ENCODE measurements at regions not wholly inside any gene's neighbourhood (a gene's known extent, or its start where the extent isn't known, plus 50 kb on each side); places are given as distances from the start of the nearest gene placed in this dataset.
A peak's percentile ranks its signal among the peaks of the same experiment; 100 is the strongest.

DNA sequence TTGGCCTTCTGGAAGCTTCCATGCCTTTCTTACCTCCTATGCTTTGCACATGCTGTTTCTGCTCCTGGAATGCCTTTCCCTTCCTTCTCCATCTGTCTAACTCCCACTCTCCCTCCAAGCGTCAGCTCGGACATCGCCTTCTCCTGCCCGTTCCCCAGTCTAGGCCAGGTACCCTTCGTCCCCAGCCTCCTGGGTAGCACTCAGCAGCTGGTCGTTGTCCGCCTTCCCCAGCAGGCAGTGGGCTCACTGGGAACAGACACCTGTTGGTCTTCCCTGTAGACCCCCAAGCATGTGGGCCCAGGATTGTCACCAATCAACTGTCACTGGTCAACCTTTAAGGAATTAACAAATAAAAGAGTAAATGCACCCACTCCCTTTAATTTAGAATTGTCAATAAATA is 202.2 kb downstream of the RGS3 start:
- POLR2A ChIA-PET (ENCODE audit: unreplicated experiment) = no interaction called here
- DNase-seq = no peak

More for the DNA sequence above, 202.2 kb downstream of the RGS3 start:
- H2AK9ac ChIP-seq (replicated peaks; ENCODE audit: low read depth, low read length, poor library complexity) = no peak overlapping the region
- no peak overlapping the region for H3K56ac ChIP-seq (ENCODE audit: extremely low read depth, insufficient read depth, low read length)
- H2AFZ ChIP-seq (replicated peaks; ENCODE audit: low read length, poor library complexity) = no peak overlapping the region
- CTCF ChIA-PET = no interaction called here
- no peak overlapping the region for H2BK20ac ChIP-seq (ENCODE audit: low read depth, low read length)
- no peaks in the 10 kb centered on the region for H3K36me3 ChIP-seq (ENCODE audit: control insufficient read depth, insufficient read depth, low read length)
- no peak overlapping the region for H4K5ac ChIP-seq (ENCODE audit: low read depth, low read length)
- in situ Hi-C loops (cut with MboI; ENCODE audit: low sequenced_read_pairs) = loop anchor here (10.0 kb wide), 1 partner anchor 241 kb away; no protein-coding TSS in a partner anchor
- no peaks in the 10 kb centered on the region; the same call in 1 of the 2 replicates for H3K9me1 ChIP-seq (ENCODE audit: insufficient read depth, low read length)
- no peak for ATAC-seq (ENCODE audit: low read depth)
- peaks cover 2% of the 10 kb centered on the region; the same call in 1 of the 2 replicates for H3K9me3 ChIP-seq (ENCODE audit: control insufficient read depth, insufficient read depth, low read length)
- no peak overlapping the region for H3K18ac ChIP-seq (ENCODE audit: low read depth, low read length)
- intact Hi-C loops (cut with micrococcal nuclease) = no loop called here
- dilution Hi-C loops (cut with HindIII; ENCODE audit: low sequenced_read_pairs, unreplicated experiment) = no loop called here
- no TSS peak for BruUV-seq (replicated peaks)
- no peak overlapping the region for H4K8ac ChIP-seq (ENCODE audit: low read depth in 2 of 2, low read length in 2 of 2)
- no peak overlapping the region for H2BK120ac ChIP-seq (ENCODE audit: low read depth, low read length)
- H2BK15ac ChIP-seq (ENCODE audit: low read depth, low read length) = no peak overlapping the region
- no peak overlapping the region for H2BK5ac ChIP-seq (ENCODE audit: low read depth, low read length, poor library complexity, severe bottlenecking)
- H2AK5ac ChIP-seq (ENCODE audit: low read depth, low read length) = peak overlapping the region; percentile 20; the same call in 1 of the 2 replicates
- H3K23ac ChIP-seq (ENCODE audit: low read depth, low read length) = no peak overlapping the region
- H3K9ac ChIP-seq (ENCODE audit: low read depth, low read length) = no peak overlapping the region
- no peaks in the 10 kb centered on the region; the same call in 1 of the 2 replicates for H3K4me1 ChIP-seq (ENCODE audit: control insufficient read depth, insufficient read depth, low read length)
- no peak overlapping the region for H3K4me2 ChIP-seq (ENCODE audit: low read depth, low read length)
- TF ChIP-seq RFX5 (IDR thresholded peaks at IDR 0.05; ENCODE audit: low read depth, low read length) = no peak
- H3K27ac ChIP-seq (ENCODE audit: insufficient read depth, low read length) = no peak overlapping the region
- H3K4ac ChIP-seq (ENCODE audit: low read depth, low read length) = no peak overlapping the region
- H3K14ac ChIP-seq (replicated peaks; ENCODE audit: low read depth, low read length) = no peak overlapping the region
- no peaks in the 10 kb centered on the region for H3K79me1 ChIP-seq (ENCODE audit: low read depth in 1 of 2, low read length in 2 of 2)
- WGBS, 2 experiments (ENCODE audit: extremely low coverage in 2 of 2, insufficient read length in 1 of 2) = 85% methylated on average over 4 of the region's 7 CpGs; no CpG with 5 or more reads in 1 of the 2 experiments
- H3K4me3 ChIP-seq (ENCODE audit: insufficient read depth, low read depth, low read length) = no peak overlapping the region
- H4K91ac ChIP-seq (ENCODE audit: insufficient read depth, low read depth, low read length) = no peak overlapping the region
- no peaks in the 10 kb centered on the region for H4K20me1 ChIP-seq (ENCODE audit: insufficient read depth, low read length)
- peaks cover 7% of the 10 kb centered on the region; the same call in 1 of the 2 replicates for H3K27me3 ChIP-seq (ENCODE audit: control insufficient read depth, insufficient read depth, low read length)

Data from IMR-90 (cell line).